NT2/D1 (cell line): ENCODE measurements at regions not wholly inside any gene's neighbourhood (a gene's known extent, or its start where the extent isn't known, plus 50 kb on each side); places are given as distances from the start of the nearest gene placed in this dataset.

Experiments used
- SUZ12 ChIP-seq: IDR thresholded peaks from 2 replicates; pipeline ENCODE4 v1.6.1; 2011; ENCODE audit not compliant: insufficient read length, insufficient read depth; ENCODE audit errors: extremely low read depth
- YY1 ChIP-seq: IDR thresholded peaks from 2 replicates; pipeline ENCODE4 v1.6.1; 2011; ENCODE audit not compliant: insufficient read length, insufficient read depth
- ZNF274 ChIP-seq: IDR thresholded peaks from 2 replicates; pipeline ENCODE4 v1.6.1; 2011; ENCODE audit warnings: mild to moderate bottlenecking, low read depth, low read length

DNA sequence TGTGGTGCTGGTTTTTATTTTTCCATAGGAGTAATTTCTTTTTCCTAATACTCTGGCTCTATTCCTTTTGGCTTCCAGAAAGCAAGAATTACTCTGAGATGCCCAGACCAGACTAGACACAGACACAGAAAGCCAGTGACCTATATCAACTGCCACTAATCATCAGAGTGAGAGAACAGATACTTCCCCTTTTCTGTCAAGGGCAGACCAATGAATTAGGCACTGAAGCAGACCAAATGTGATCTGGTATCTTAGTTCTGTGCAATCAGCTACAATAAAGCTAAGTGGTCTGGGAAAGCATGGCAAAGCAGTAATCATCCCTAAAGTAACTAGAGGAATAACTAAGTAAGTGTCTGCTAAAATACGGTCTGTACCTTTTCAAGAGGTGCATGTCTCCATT lies 239.1 kb downstream of the ELAVL2 start:
- no peak for TF ChIP-seq SUZ12
- no peak for TF ChIP-seq ZNF274
- no peak for TF ChIP-seq YY1
